ENCODE measurements at regions not wholly inside any gene's neighbourhood (a gene's known extent, or its start where the extent isn't known, plus 50 kb on each side); places are given as distances from the start of the nearest gene placed in this dataset.
A peak's percentile ranks its signal among the peaks of the same experiment; 100 is the strongest.

DNA sequence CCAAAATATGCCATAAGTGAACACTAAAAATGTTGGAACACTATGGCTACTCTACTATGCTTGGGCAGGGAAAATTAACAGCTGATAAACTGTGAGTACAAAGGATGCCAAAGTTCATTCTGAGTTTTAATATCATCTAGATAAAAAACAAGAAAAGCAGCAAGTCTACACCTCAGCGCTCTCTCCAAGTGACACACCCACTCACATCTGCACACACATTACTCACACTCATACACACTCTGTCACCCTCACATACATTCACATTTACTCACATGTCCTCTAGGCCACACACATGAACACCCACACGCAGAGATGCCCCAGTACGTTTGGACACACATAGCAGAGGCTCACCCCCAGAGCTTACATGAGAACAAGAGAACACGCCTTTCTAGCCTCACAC, 87.3 kb upstream of the RAB4A start:
- WGBS: 91% methylated on average over 4 of the region's 4 CpGs
- DNase-seq (ENCODE audit: extremely low spot score): no peak
- H3K4me1 ChIP-seq (ENCODE audit: insufficient read depth): no peaks in the 10 kb centered on the region
- no peak overlapping the region for H3K27ac ChIP-seq (ENCODE audit: low read depth)
- H3K4me3 ChIP-seq (ENCODE audit: low read depth, low read length): no peak overlapping the region
- H3K36me3 ChIP-seq (ENCODE audit: insufficient read depth): no peaks in the 10 kb centered on the region

DNA sequence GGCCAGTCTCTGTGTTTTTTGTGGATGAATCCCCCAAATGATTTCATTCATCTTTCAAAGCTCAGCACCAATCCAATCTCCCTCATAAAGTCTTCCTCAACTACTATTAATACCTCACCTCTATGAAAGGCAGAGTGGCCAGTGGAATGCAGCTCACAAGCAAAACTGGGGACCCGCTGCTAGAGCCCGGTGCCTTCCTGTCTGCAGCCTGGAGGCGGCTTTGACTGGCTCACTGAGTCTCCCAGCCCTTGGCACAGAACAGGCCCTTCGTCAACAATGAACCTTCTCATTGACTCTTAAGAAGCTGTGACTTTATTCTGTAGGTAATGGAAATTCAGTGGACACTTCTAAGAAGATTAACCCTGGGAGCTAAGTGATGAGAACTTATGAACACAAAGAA, 86.8 kb upstream of the RAB4A start:
- Histone ChIP-seq H3K4me1 (ENCODE audit: insufficient read depth) (no peaks in the 10 kb centered on the region), H3K36me3 (ENCODE audit: insufficient read depth) (no peaks in the 10 kb centered on the region), H3K4me3 (ENCODE audit: low read depth, low read length) (no peak overlapping the region), H3K27ac (ENCODE audit: low read depth) (no peak overlapping the region)
- 84% methylated on average over 4 of the region's 4 CpGs for WGBS
- DNase-seq (ENCODE audit: extremely low spot score): no peak

DNA sequence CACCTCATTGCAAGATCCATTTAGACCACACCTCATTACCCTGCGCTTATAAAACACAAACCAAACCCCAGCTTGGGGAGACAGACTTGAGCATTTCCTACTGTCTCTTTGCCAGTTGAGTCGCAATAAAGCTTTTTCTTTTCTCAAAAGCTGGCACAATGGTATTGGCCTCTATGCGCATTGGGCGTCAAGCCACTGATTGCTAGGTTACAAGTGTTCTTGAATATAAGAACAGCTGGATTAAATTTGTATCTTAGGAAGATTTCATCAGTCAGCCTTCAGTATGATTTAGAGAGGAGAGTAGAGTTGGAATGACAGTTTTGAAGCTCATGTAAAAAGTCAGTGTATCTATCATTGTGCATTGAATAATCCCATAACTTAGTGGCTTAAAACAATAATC, 84.9 kb upstream of the RAB4A start:
- no peaks in the 10 kb centered on the region for H3K4me1 ChIP-seq (ENCODE audit: insufficient read depth)
- no peak for DNase-seq (ENCODE audit: extremely low spot score)
- no peaks in the 10 kb centered on the region for H3K36me3 ChIP-seq (ENCODE audit: insufficient read depth)
- H3K4me3 ChIP-seq (ENCODE audit: low read depth, low read length): no peak overlapping the region
- WGBS: 95% methylated on average over 4 of the region's 4 CpGs
- H3K27ac ChIP-seq (ENCODE audit: low read depth): no peak overlapping the region

DNA sequence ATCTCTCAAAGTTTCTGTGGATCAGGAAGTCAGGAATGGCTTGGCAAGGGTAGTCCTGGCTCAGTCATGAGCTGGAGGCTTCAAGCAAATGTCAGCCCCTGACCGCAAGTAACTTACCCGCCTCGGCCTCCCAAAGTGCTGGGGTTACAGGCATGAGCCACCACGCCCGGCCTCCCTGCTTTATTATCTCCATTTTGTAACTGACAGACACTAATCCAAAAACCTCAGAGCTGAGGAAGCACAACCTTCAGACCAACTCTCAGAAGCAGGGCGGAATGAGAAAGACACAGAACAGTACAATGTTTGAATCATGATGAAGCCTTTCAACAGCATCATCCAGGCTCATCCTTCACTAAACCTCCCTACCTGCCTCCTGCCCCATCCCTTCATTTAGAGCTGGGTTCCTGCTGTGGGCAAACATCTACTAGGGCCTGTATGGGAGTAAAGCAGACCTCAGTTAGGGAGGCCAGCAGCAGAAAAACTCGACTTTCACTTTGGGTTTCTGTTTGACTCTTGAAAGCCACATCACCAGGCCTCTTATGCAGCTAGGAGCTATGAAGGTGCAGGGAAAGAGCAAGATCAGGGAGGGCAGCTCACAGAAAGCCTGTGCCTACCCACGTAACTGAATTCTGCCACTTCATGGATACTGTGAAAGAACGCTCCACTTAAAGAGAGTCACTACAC, 84.4 kb upstream of the RAB4A start:
- Histone ChIP-seq H3K4me3 (ENCODE audit: low read depth, low read length) (no peak overlapping the region), H3K27ac (ENCODE audit: low read depth) (no peak overlapping the region), H3K4me1 (ENCODE audit: insufficient read depth) (no peaks in the 10 kb centered on the region), H3K36me3 (ENCODE audit: insufficient read depth) (no peaks in the 10 kb centered on the region)
- no peak for DNase-seq (ENCODE audit: extremely low spot score)
- WGBS: 95% methylated on average over 9 of the region's 9 CpGs

DNA sequence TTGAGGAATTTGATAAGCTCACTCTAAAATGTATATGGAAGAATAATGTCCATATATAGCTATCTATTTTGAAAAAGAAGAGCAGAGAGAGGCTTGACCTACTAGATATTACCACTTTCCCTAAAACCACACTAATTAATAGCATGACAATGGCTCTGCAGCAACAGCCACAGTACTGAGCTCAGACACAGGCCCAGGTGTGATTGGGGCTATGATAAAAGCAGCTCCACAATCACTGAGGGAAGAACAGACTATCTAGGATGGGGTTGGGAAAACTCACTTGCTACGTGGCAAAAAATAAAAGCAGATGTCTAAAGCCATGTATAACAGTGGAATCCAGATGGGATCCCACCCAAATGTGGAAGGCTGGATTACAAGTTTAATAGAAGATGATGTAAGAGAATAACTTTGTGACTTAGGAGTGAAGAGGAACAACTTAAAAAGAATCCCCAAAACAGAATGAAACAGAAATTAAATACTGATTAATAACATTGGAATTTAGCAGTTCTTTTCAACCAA, 80.8 kb upstream of the RAB4A start:
- WGBS: 47% methylated on average over 1 of the region's 1 CpG
- H3K27ac ChIP-seq (ENCODE audit: low read depth): no peak overlapping the region
- DNase-seq (ENCODE audit: extremely low spot score): no peak
- no peaks in the 10 kb centered on the region for H3K4me1 ChIP-seq (ENCODE audit: insufficient read depth)
- no peaks in the 10 kb centered on the region for H3K36me3 ChIP-seq (ENCODE audit: insufficient read depth)
- H3K4me3 ChIP-seq (ENCODE audit: low read depth, low read length): no peak overlapping the region

DNA sequence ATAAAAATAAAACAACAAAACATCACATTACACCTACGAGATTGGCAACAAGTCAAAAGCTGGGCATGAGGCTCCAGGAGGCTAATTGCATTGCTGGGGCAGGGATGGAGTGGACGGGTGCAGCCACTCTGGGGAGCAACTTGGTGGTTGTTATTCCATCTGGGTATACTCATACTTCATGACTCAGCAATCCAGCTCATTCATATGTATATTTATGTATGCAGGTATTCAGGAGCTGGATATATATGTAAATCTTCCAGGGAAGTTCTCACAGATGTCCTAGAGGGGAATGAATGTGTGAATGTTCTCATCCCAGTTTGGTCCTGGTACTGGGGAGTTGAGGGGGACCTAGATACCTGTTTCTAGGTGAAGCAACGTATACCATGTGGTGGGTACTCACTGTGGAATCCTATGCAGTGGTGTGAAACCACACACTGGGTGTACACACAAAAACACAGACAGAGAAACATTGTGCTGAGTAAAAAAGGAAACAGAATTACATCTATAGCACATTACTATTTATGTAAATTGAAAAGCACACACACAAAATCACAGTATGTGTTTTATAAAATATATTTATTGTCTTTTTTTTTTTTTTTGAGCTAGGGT, 79.7 kb upstream of the RAB4A start:
- H3K27ac ChIP-seq (ENCODE audit: low read depth): no peak overlapping the region
- DNase-seq (ENCODE audit: extremely low spot score): no peak
- 79% methylated on average over 3 of the region's 3 CpGs for WGBS

DNA sequence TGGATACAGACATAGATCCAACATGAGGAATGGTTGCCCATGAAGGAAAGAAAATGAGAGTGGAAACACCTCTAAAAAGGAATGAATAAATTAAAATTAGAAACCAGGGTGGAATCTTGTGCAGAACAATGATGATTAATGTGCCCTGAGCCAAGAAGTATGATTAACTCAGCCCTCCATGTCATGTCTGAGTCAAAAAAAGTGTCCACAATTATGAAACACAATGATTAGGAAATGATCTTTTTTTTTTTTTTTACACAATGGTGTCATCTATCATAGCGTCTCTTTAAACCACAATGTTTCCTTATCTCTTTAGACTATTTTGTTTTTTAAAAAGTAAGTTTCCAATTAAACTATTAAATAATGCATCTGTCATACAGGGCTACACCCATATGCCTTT, 78.9 kb upstream of the RAB4A start:
- WGBS: 54% methylated on average over 1 of the region's 1 CpG
- no peak for DNase-seq (ENCODE audit: extremely low spot score)
- H3K36me3 ChIP-seq (ENCODE audit: insufficient read depth): no peaks in the 10 kb centered on the region
- H3K27ac ChIP-seq (ENCODE audit: low read depth): no peak overlapping the region
- no peaks in the 10 kb centered on the region for H3K4me1 ChIP-seq (ENCODE audit: insufficient read depth)
- no peak overlapping the region for H3K4me3 ChIP-seq (ENCODE audit: low read depth, low read length)

More for the DNA sequence above, 79.7 kb upstream of the RAB4A start:
- Histone ChIP-seq H3K4me3 (ENCODE audit: low read depth, low read length) (no peak overlapping the region), H3K4me1 (ENCODE audit: insufficient read depth) (no peaks in the 10 kb centered on the region), H3K36me3 (ENCODE audit: insufficient read depth) (no peaks in the 10 kb centered on the region)

DNA sequence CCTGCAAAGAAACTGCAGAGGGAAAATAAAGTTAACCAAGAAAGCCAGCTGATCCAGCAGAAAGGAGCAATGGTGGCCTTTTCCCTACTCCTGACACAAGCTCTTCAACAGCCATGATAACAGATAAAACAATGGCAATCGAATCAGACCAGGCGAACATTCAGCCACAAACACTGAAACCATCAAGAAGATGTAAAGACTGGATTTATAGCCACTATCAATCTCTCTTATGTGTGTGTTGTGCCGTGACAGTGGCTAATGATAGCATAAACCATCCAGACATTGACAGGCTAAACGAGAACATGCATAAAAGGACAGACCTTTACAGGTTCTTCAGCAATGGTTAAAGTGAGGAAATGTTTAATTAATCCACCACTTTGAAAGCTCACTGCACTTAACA, 78.1 kb upstream of the RAB4A start:
- DNase-seq (ENCODE audit: extremely low spot score): no peak
- 81% methylated on average over 4 of the region's 4 CpGs for WGBS

DNA sequence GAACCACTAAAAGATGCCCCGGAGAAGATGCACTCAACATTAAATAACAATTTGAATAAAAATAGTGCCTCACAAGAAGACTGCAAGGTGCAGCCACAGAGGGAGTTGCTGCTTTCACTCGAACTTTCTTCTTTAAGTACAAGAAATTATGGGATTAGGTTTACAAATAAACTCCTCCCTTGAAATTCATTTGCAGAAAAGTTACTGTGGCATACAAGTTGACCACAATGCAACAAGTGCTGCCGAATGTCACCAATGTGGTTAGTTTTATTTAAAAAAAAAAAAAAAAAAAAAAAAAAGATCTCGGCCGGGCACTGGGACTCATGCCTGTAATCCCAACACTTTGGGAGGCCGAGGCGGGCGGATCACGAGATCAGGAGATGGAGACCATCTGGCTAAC, 76.8 kb upstream of the RAB4A start:
- no peak overlapping the region for H3K4me3 ChIP-seq (ENCODE audit: low read depth, low read length)
- no peak for DNase-seq (ENCODE audit: extremely low spot score)
- no peak overlapping the region for H3K27ac ChIP-seq (ENCODE audit: low read depth)
- no peaks in the 10 kb centered on the region for H3K36me3 ChIP-seq (ENCODE audit: insufficient read depth)
- WGBS: 94% methylated on average over 9 of the region's 9 CpGs
- H3K4me1 ChIP-seq (ENCODE audit: insufficient read depth): no peaks in the 10 kb centered on the region

More for the DNA sequence above, 78.1 kb upstream of the RAB4A start:
- no peak overlapping the region for H3K4me3 ChIP-seq (ENCODE audit: low read depth, low read length)
- no peak overlapping the region for H3K27ac ChIP-seq (ENCODE audit: low read depth)
- H3K36me3 ChIP-seq (ENCODE audit: insufficient read depth): no peaks in the 10 kb centered on the region
- H3K4me1 ChIP-seq (ENCODE audit: insufficient read depth): no peaks in the 10 kb centered on the region

DNA sequence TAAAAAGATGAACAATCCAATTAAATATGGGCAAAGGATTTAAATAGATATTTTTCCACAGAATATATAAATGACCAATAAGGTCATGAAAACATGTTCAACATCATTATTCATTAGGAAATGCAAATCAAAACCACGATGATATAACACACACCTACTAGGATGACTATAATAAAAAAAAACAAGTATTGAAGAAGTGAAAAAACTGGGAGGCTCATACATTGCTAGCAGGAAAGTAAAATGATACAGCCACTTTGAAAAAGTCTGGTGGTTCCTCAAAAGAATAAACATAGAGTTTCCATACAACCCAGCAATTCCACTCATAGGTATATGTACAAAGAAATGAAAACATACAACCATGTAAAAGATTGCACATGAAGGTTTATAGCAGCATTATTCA, 75.7 kb upstream of the RAB4A start:
- H3K4me1 ChIP-seq (ENCODE audit: insufficient read depth): no peaks in the 10 kb centered on the region
- H3K4me3 ChIP-seq (ENCODE audit: low read depth, low read length): no peak overlapping the region
- H3K27ac ChIP-seq (ENCODE audit: low read depth): no peak overlapping the region
- H3K36me3 ChIP-seq (ENCODE audit: insufficient read depth): no peaks in the 10 kb centered on the region
- DNase-seq (ENCODE audit: extremely low spot score): no peak
- 97% methylated on average over 1 of the region's 1 CpG for WGBS

DNA sequence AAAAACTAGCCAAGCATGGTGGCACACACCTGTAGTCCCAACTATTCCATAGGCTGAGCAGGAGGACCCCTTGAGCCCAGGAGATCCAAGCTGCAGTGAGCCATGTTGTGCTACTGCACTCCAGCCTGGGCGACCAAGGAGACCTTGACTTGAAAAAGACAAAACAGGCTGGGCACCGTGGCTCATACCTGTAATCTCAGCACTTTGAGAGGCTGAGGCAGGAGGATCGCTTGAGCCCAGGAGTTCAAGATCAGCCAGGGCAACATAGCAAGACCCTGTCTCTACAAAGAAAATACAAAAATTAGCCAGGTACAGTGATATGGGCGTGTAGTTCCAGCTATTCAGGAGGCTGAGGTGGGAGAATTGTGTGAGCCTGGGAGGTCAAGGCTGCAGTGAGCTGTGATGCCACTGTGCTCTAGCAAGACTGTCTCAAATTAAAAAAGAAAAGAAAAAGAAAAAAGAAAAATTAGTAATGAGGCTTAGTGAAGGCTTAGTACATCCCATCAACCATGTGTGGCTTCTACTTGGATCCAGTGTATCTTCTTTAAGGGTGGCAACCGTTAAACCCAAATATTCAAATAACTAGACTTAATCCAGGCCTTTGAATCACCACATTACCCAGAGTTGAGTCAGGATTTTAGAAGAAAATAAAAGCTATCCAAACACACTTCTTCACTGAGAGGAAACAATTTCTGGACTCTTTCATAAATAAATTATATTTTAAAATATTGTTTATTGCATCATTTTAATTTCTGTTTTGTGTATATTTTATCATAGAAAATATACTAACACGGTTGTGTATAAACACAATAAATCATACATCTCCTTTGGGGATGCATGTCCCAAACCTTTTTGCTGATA, 74.3 kb upstream of the RAB4A start:
- WGBS: 77% methylated on average over 6 of the region's 6 CpGs
- Histone ChIP-seq H3K4me1 (ENCODE audit: insufficient read depth) (no peaks in the 10 kb centered on the region), H3K27ac (ENCODE audit: low read depth) (no peak overlapping the region), H3K36me3 (ENCODE audit: insufficient read depth) (no peaks in the 10 kb centered on the region), H3K4me3 (ENCODE audit: low read depth, low read length) (no peak overlapping the region)
- DNase-seq (ENCODE audit: extremely low spot score): no peak

DNA sequence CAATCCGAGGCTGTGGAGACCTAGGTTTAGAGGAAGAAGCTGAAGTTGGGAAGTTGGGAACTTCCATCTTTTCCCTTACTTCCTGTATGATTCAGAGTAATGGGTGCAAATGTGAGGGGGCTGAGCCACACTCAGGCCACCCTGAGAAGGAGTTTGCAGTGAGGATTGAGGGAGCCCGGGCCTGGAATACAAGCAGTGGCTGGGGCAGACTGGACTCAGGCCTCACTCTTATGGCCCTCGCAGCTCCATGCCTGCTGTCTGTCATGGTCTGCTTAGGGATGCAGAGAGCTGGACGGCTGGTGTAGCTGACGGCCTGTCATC, 73.7 kb upstream of the RAB4A start:
- Histone ChIP-seq H3K4me3 (ENCODE audit: low read depth, low read length) (no peak overlapping the region), H3K36me3 (ENCODE audit: insufficient read depth) (no peaks in the 10 kb centered on the region), H3K27ac (ENCODE audit: low read depth) (no peak overlapping the region), H3K4me1 (ENCODE audit: insufficient read depth) (no peaks in the 10 kb centered on the region)
- no peak for DNase-seq (ENCODE audit: extremely low spot score)
- 84% methylated on average over 5 of the region's 5 CpGs for WGBS

DNA sequence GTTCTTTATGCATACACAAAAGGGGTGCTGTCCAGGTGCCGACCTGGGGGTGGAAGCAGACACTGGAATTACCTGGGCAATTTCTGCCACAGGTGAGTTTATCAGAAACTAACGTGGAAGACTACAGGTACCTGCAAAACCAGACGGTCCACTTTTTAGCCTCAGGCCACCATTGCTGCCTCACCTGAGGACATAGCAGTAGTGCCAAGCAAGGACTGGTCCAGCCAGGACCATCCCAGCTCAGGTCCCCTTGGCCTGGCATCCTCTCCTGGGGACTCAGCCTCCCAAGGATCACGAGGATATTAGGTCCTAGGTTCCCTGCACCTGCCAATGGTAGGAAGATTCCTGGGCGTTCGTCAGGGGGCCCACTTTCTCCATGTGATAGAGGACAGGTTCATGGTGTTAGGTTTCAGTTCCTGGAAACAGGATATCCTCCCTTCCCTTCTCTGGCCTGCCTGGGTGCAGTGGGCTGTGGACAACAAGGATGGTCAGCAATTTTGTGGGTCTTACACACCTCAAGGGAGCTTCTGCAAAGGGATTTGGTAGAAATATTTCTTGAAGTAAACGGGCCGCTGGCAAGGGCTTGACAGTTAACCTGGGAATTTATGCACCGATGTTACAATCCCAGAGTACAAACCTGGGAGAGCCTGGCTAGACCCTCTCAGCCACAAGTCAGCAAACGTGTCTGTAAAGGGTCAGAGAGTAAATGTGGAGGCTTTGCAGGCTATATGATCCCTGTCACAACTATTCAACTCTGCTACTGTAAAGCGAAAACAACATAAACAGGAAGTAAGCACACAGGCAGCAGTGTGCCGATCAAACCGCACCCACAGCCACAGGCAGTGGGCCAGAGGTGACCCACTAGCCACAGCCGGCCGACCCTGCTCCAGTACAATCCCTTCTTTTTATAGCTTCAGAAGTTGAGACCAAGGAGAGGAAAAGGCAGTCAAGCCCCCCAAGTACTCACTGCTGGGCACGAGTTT, 71.4 kb upstream of the RAB4A start:
- no peak for DNase-seq (ENCODE audit: extremely low spot score)
- no peak overlapping the region for H3K4me3 ChIP-seq (ENCODE audit: low read depth, low read length)
- WGBS: 57% methylated on average over 16 of the region's 16 CpGs
- H3K4me1 ChIP-seq (ENCODE audit: insufficient read depth): no peaks in the 10 kb centered on the region
- no peaks in the 10 kb centered on the region for H3K36me3 ChIP-seq (ENCODE audit: insufficient read depth)
- peak overlapping the region; percentile 56 for H3K27ac ChIP-seq (ENCODE audit: low read depth)
